CD4-positive, CD25-positive, alpha-beta regulatory T cell (primary cell): ENCODE measurements at regions not wholly inside any gene's neighbourhood (a gene's known extent, or its start where the extent isn't known, plus 50 kb on each side); places are given as distances from the start of the nearest gene placed in this dataset.
"Not testable (repeated sequence)": the region's sequence is repeated elsewhere in the genome, so short reads cannot be mapped to it uniquely, and the experiment has no call there.

Experiments used
- ATAC-seq, 2 donors: fragments of 150-1000 bp; cut with Tn5 transposase; one replicate each; pipeline ENCODE4 v1.10.0; 2021; ENCODE audit warnings: low read depth in 2 of 2, moderate number of reproducible peaks in 2 of 2, moderate library complexity in 1 of 2
- DNase-seq, 3 donors: peaks; one replicate each; pipeline versions ENCODE4 v3.0.0 to v3.0.0-alpha.2; 2012 to 2022; ENCODE audit warnings: mixed read lengths in 1 of 3
- H3K27ac ChIP-seq: one replicate; pipeline ENCODE4 v1.7.0; 2013; ENCODE audit warnings: mild to moderate bottlenecking, low read length; ENCODE audit not compliant: insufficient read depth, poor library complexity, severe bottlenecking
- H3K27me3 ChIP-seq: one replicate; pipeline ENCODE4 v1.7.0; 2013; ENCODE audit warnings: low read length; ENCODE audit not compliant: control insufficient read depth, insufficient read depth
- H3K36me3 ChIP-seq: one replicate; pipeline ENCODE4 v1.7.0; 2013; ENCODE audit warnings: mild to moderate bottlenecking, low read length, moderate library complexity; ENCODE audit not compliant: control insufficient read depth, insufficient read depth
- H3K4me1 ChIP-seq: 2 replicates; pipeline ENCODE4 v1.7.0; 2013; ENCODE audit warnings: mild to moderate bottlenecking, low read length; ENCODE audit not compliant: insufficient read depth, control insufficient read depth, poor library complexity, severe bottlenecking
- H3K4me3 ChIP-seq: one replicate; pipeline ENCODE4 v1.7.0; 2013; ENCODE audit warnings: low read depth, mild to moderate bottlenecking, low read length, moderate library complexity
- H3K9me3 ChIP-seq, 2 experiments: 1 replicate in 1 of 2; 2 replicates in 1 of 2; pipeline ENCODE4 v1.7.0; 2013; ENCODE audit warnings: low read length in 2 of 2, mild to moderate bottlenecking in 1 of 2, moderate library complexity in 1 of 2; ENCODE audit not compliant: control insufficient read depth in 2 of 2
- H3K27ac Mint-ChIP-seq, 3 donors: one replicate each; pipeline ENCODE4 v1.8.0; 2020 to 2022; ENCODE audit warnings: mild to moderate bottlenecking in 3 of 3, mixed read lengths in 3 of 3, moderate library complexity in 2 of 3
- H3K27me3 Mint-ChIP-seq: one replicate; pipeline ENCODE4 v1.8.0; 2022; ENCODE audit warnings: mild to moderate bottlenecking, mixed read lengths
- H3K36me3 Mint-ChIP-seq: one replicate; pipeline ENCODE4 v1.8.0; 2020; ENCODE audit warnings: mixed read lengths
- H3K4me1 Mint-ChIP-seq, 4 donors: one replicate each; pipeline ENCODE4 v1.8.0; 2020 to 2022; ENCODE audit warnings: mixed read lengths in 4 of 4, mild to moderate bottlenecking in 1 of 4
- H3K4me3 Mint-ChIP-seq, 4 donors: one replicate each; pipeline ENCODE4 v1.8.0; 2020 to 2022; ENCODE audit warnings: mild to moderate bottlenecking in 4 of 4, mixed read lengths in 4 of 4, moderate library complexity in 3 of 4
- H3K9me3 Mint-ChIP-seq, 7 donors: one replicate each; pipeline ENCODE4 v1.8.0; 2020 to 2022; ENCODE audit warnings: mixed read lengths in 7 of 7, mild to moderate bottlenecking in 3 of 7, moderate library complexity in 2 of 7

- Mint-ChIP-seq H3K4me3 (no peak overlapping the region), H3K9me3 (peaks cover 0 to 10% (median 6%) of the 10 kb centered on the region in 7 donors), H3K27me3 (no peaks in the 10 kb centered on the region), H3K27ac (no peak overlapping the region), H3K36me3 (no peaks in the 10 kb centered on the region), H3K4me1 (no peaks in the 10 kb centered on the region)
- H3K4me3 ChIP-seq = no peak overlapping the region
- no peak for ATAC-seq
- H3K4me1 ChIP-seq = no peaks in the 10 kb centered on the region
- H3K27me3 ChIP-seq = no peaks in the 10 kb centered on the region
- H3K36me3 ChIP-seq = no peaks in the 10 kb centered on the region
- no peak for DNase-seq
- peaks cover 0 to 4% of the 10 kb centered on the region in 2 experiments for H3K9me3 ChIP-seq
- H3K27ac ChIP-seq = no peak overlapping the region
Measured at GRCh38 chr6:167668019-167668753, 158.5 kb upstream of the AFDN start.

GRCh38 chr6:167668754-167669552, 157.8 kb upstream of the AFDN start:
- no peaks in the 10 kb centered on the region for H3K36me3 ChIP-seq
- H3K4me1 ChIP-seq = no peaks in the 10 kb centered on the region
- H3K36me3 Mint-ChIP-seq = no peaks in the 10 kb centered on the region
- ATAC-seq (no peak), DNase-seq (no peak)
- no peak overlapping the region for H3K27ac ChIP-seq
- H3K27me3 Mint-ChIP-seq = no peaks in the 10 kb centered on the region
- H3K27ac Mint-ChIP-seq = no peak overlapping the region
- peaks cover 0 to 4% of the 10 kb centered on the region in 2 experiments for H3K9me3 ChIP-seq
- no peak overlapping the region for H3K4me3 ChIP-seq
- H3K27me3 ChIP-seq = no peaks in the 10 kb centered on the region
- H3K4me3 Mint-ChIP-seq = no peak overlapping the region
- no peaks in the 10 kb centered on the region for H3K4me1 Mint-ChIP-seq
- peaks cover 0 to 10% (median 6%) of the 10 kb centered on the region in 7 donors for H3K9me3 Mint-ChIP-seq

- ATAC-seq = no peak
- H3K27me3 ChIP-seq = no peaks in the 10 kb centered on the region
- no peak overlapping the region for H3K27ac Mint-ChIP-seq
Measured at GRCh38 chr6:167669553-167669849, 157.2 kb upstream of the AFDN start.

GRCh38 chr6:167669870-167670802, 156.6 kb upstream of the AFDN start:
- Histone ChIP-seq H3K4me3 (no peak overlapping the region), H3K4me1 (no peaks in the 10 kb centered on the region), H3K36me3 (no peaks in the 10 kb centered on the region), H3K27me3 (no peaks in the 10 kb centered on the region), H3K27ac (no peak overlapping the region), H3K9me3 (peaks cover 0 to 4% of the 10 kb centered on the region in 2 experiments)
- DNase-seq (no peak), ATAC-seq (no peak)
- Mint-ChIP-seq H3K4me3 (no peak overlapping the region), H3K27me3 (no peaks in the 10 kb centered on the region), H3K4me1 (no peaks in the 10 kb centered on the region), H3K9me3 (peaks cover 0 to 10% (median 6%) of the 10 kb centered on the region in 7 donors), H3K36me3 (no peaks in the 10 kb centered on the region), H3K27ac (no peak overlapping the region)

More at GRCh38 chr6:167669553-167669849, 157.2 kb upstream of the AFDN start:
- no peak for DNase-seq
- Histone ChIP-seq H3K36me3 (no peaks in the 10 kb centered on the region), H3K9me3 (peaks cover 0 to 4% of the 10 kb centered on the region in 2 experiments), H3K4me3 (no peak overlapping the region), H3K4me1 (no peaks in the 10 kb centered on the region), H3K27ac (no peak overlapping the region)
- Mint-ChIP-seq H3K36me3 (no peaks in the 10 kb centered on the region), H3K9me3 (peaks cover 0 to 10% (median 6%) of the 10 kb centered on the region in 7 donors), H3K4me3 (no peak overlapping the region), H3K27me3 (no peaks in the 10 kb centered on the region), H3K4me1 (no peaks in the 10 kb centered on the region)

GRCh38 chr6:167670938-167671338, 155.8 kb upstream of the AFDN start:
- no peak overlapping the region for H3K27ac Mint-ChIP-seq
- Histone ChIP-seq H3K36me3 (no peaks in the 10 kb centered on the region), H3K4me3 (no peak overlapping the region), H3K27me3 (no peaks in the 10 kb centered on the region), H3K4me1 (no peaks in the 10 kb centered on the region), H3K9me3 (peaks cover 0 to 4% of the 10 kb centered on the region in 2 experiments), H3K27ac (no peak overlapping the region)
- H3K4me1 Mint-ChIP-seq = no peaks in the 10 kb centered on the region
- H3K9me3 Mint-ChIP-seq = peaks cover 0 to 10% (median 6%) of the 10 kb centered on the region in 7 donors
- H3K27me3 Mint-ChIP-seq = no peaks in the 10 kb centered on the region
- H3K4me3 Mint-ChIP-seq = no peak overlapping the region
- DNase-seq (no peak), ATAC-seq (no peak)
- no peaks in the 10 kb centered on the region for H3K36me3 Mint-ChIP-seq

GRCh38 chr6:167671379-167671976, 155.2 kb upstream of the AFDN start:
- not testable (repeated sequence) for H3K36me3 Mint-ChIP-seq, H3K9me3 ChIP-seq, H3K4me3 Mint-ChIP-seq, H3K36me3 ChIP-seq, H3K4me1 Mint-ChIP-seq, ATAC-seq, H3K27ac ChIP-seq, H3K27me3 Mint-ChIP-seq, H3K4me3 ChIP-seq, H3K4me1 ChIP-seq, DNase-seq, H3K27me3 ChIP-seq
- peaks cover 0 to 10% (median 6%) of the 10 kb centered on the region in 7 donors for H3K9me3 Mint-ChIP-seq
- H3K27ac Mint-ChIP-seq = peak overlapping the region; percentile 23 to 82 (median 33)

GRCh38 chr6:167671977-167672687, 154.6 kb upstream of the AFDN start:
- DNase-seq (no peak), ATAC-seq (no peak)
- Mint-ChIP-seq H3K9me3 (peaks cover 0 to 10% (median 7%) of the 10 kb centered on the region in 7 donors), H3K4me1 (no peaks in the 10 kb centered on the region), H3K36me3 (no peaks in the 10 kb centered on the region), H3K27ac (peak overlapping the region in 2 of 3 donors; percentile 27 to 82), H3K27me3 (peaks cover 6% of the 10 kb centered on the region), H3K4me3 (no peak overlapping the region)
- no peak overlapping the region for H3K27ac ChIP-seq
- H3K9me3 ChIP-seq = peaks cover 0 to 4% of the 10 kb centered on the region in 2 experiments
- H3K4me1 ChIP-seq = no peaks in the 10 kb centered on the region
- H3K27me3 ChIP-seq = no peaks in the 10 kb centered on the region
- no peaks in the 10 kb centered on the region for H3K36me3 ChIP-seq
- no peak overlapping the region for H3K4me3 ChIP-seq
